Suprapubic skin (tissue), 4 donors: ENCODE measurements at regions not wholly inside any gene's neighbourhood (a gene's known extent, or its start where the extent isn't known, plus 50 kb on each side); places are given as distances from the start of the nearest gene placed in this dataset.

Experiments
- DNase-seq, 2 donors: peaks; one replicate each; pipeline ENCODE4 v3.0.0-alpha.2; 2019; ENCODE audit warnings: low spot score in 2 of 2
- H3K27ac ChIP-seq: fragments of 200-600 bp; sonication (generic); one replicate; pipeline ENCODE4 v1.5.1; 2019
- H3K27me3 ChIP-seq: fragments of 200-600 bp; sonication (generic); one replicate; pipeline ENCODE4 v1.5.1; 2019
- H3K36me3 ChIP-seq: fragments of 200-600 bp; sonication (generic); one replicate; pipeline ENCODE4 v1.5.1; 2019
- H3K4me1 ChIP-seq: fragments of 200-600 bp; sonication (generic); one replicate; pipeline ENCODE4 v1.5.1; 2019
- H3K4me3 ChIP-seq: fragments of 200-600 bp; sonication (generic); one replicate; pipeline ENCODE4 v1.5.1; 2019; ENCODE audit warnings: mild to moderate bottlenecking
- H3K9me3 ChIP-seq: fragments of 200-600 bp; sonication (generic); one replicate; pipeline ENCODE4 v1.5.1; 2019
- CTCF ChIP-seq, 2 donors: fragments of 200-600 bp in 1 of 2; fragments of 450-650 bp in 1 of 2; sonication (generic) in 1 of 2; IDR thresholded peaks; one replicate each; pipeline ENCODE4 v1.5.1; 2016 to 2019; ENCODE audit warnings: antibody characterized with exemption in 2 of 2, mild to moderate bottlenecking in 1 of 2, moderate library complexity in 1 of 2
- EP300 ChIP-seq: sonication (generic); formaldehyde crosslinking; IDR thresholded peaks from one replicate; pipeline ENCODE4 v1.6.1; 2017; ENCODE audit warnings: antibody characterized with exemption
- POLR2A ChIP-seq, 2 donors: fragments of 450-650 bp; IDR thresholded peaks; one replicate each; pipeline ENCODE4 v1.6.1; 2017; ENCODE audit warnings: antibody characterized with exemption in 2 of 2, mild to moderate bottlenecking in 2 of 2, moderate library complexity in 2 of 2
- POLR2AphosphoS5 ChIP-seq, 3 donors: sonication (generic); formaldehyde crosslinking; IDR thresholded peaks; one replicate each; pipeline ENCODE4 v1.6.1; 2017; ENCODE audit warnings: antibody characterized with exemption in 3 of 3
- WGBS: methylation state at CpG from one replicate; pipeline ENCODE4 v1.1.5; 2018; 5-methylcytosine and 5-hydroxymethylcytosine counted together

GRCh38 chr16:56068314-56068713 is 123.0 kb upstream of the GNAO1 start:
- 80% methylated on average over 2 of the region's 2 CpGs for WGBS
- Histone ChIP-seq H3K9me3 (no peaks in the 10 kb centered on the region), H3K36me3 (no peaks in the 10 kb centered on the region), H3K27me3 (peaks cover 8% of the 10 kb centered on the region), H3K27ac (no peak overlapping the region), H3K4me1 (no peaks in the 10 kb centered on the region), H3K4me3 (no peak overlapping the region)
- DNase-seq = no peak
- TF ChIP-seq EP300 = no peak
- no peak for TF ChIP-seq CTCF (IDR thresholded peaks at IDR 0.05)
- no peak for TF ChIP-seq POLR2AphosphoS5 (IDR thresholded peaks at IDR 0.05)
- no peak for TF ChIP-seq POLR2A (IDR thresholded peaks at IDR 0.05)

- no peak for DNase-seq
- no peak overlapping the region for H3K4me3 ChIP-seq
- no peak for TF ChIP-seq CTCF (IDR thresholded peaks at IDR 0.05)
- TF ChIP-seq EP300 = no peak
- TF ChIP-seq POLR2A (IDR thresholded peaks at IDR 0.05) = no peak
- no peak for TF ChIP-seq POLR2AphosphoS5 (IDR thresholded peaks at IDR 0.05)
- H3K9me3 ChIP-seq = no peaks in the 10 kb centered on the region
- peaks cover 4% of the 10 kb centered on the region for H3K27me3 ChIP-seq
- H3K36me3 ChIP-seq = no peaks in the 10 kb centered on the region
- no peaks in the 10 kb centered on the region for H3K4me1 ChIP-seq
- H3K27ac ChIP-seq = no peak overlapping the region
These were observed 123.9 kb upstream of the GNAO1 start for GRCh38 chr16:56067406-56067805.

GRCh38 chr16:56066617-56067016 is 124.7 kb upstream of the GNAO1 start:
- TF ChIP-seq CTCF (IDR thresholded peaks at IDR 0.05) = no peak
- Histone ChIP-seq H3K4me3 (no peak overlapping the region), H3K9me3 (no peaks in the 10 kb centered on the region), H3K27ac (no peak overlapping the region), H3K27me3 (no peaks in the 10 kb centered on the region), H3K36me3 (no peaks in the 10 kb centered on the region), H3K4me1 (no peaks in the 10 kb centered on the region)
- DNase-seq = no peak

DNA sequence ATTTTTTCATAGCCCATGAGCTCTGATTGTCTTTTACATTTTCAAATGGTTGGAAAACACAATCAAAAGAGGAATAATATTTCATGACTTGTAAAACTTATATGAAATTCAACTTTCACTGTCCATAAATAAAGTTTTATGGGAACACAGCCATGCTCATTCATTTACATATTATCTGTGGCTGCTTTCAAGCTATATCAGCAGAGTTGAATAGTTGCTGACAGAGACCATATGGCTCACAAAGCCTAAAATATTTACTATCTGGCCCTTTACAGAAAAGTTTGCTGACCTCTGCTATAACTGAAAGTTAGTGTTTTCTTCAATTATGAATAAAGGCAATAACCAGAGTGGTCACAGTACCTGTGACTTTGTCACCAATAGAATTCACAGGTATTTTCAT is 128.2 kb upstream of the GNAO1 start:
- Histone ChIP-seq H3K36me3 (no peaks in the 10 kb centered on the region), H3K9me3 (no peaks in the 10 kb centered on the region), H3K27me3 (no peaks in the 10 kb centered on the region), H3K4me3 (no peak overlapping the region), H3K27ac (no peak overlapping the region), H3K4me1 (no peaks in the 10 kb centered on the region)
- TF ChIP-seq POLR2AphosphoS5 (IDR thresholded peaks at IDR 0.05) (no peak), EP300 (no peak), POLR2A (IDR thresholded peaks at IDR 0.05) (no peak), CTCF (IDR thresholded peaks at IDR 0.05) (no peak)
- DNase-seq = no peak

DNA sequence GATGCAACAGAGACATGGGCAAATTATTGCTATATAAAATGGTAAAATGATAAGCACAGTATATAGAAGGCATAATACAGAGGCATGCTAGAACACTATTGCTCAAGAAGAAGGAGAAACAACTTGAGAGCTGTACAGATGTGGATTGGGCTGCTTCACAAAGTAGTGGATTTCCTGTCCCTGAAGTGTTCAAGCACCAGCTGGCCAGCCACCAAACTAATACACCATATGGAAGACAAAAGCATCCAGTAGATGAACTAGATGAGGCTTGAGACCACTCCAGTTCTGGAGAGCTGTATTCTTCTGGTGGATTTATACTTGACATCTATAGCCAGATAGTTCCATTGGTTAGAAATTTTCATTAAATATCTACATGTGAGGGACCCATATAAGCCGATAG is 134.1 kb upstream of the GNAO1 start:
- Histone ChIP-seq H3K9me3 (no peaks in the 10 kb centered on the region), H3K4me3 (no peak overlapping the region), H3K27me3 (peaks cover 3% of the 10 kb centered on the region), H3K27ac (no peak overlapping the region), H3K4me1 (no peaks in the 10 kb centered on the region), H3K36me3 (no peaks in the 10 kb centered on the region)
- TF ChIP-seq EP300 (no peak), POLR2AphosphoS5 (IDR thresholded peaks at IDR 0.05) (no peak), CTCF (IDR thresholded peaks at IDR 0.05) (no peak), POLR2A (IDR thresholded peaks at IDR 0.05) (no peak)
- DNase-seq = no peak
- WGBS = 44% methylated on average over 1 of the region's 1 CpG
